HL-60/S4 (cell line): ENCODE measurements at regions not wholly inside any gene's neighbourhood (a gene's known extent, or its start where the extent isn't known, plus 50 kb on each side); places are given as distances from the start of the nearest gene placed in this dataset.
"Not testable (repeated sequence)": the region's sequence is repeated elsewhere in the genome, so short reads cannot be mapped to it uniquely, and the experiment has no call there.

Experiments used
- in situ Hi-C: fragments of 300-500 bp; cut with MboI; formaldehyde crosslinking; loops from 2 replicates; pipeline ENCODE4 v1.14.3; 2022; ENCODE audit warnings: low sequenced_read_pairs

DNA sequence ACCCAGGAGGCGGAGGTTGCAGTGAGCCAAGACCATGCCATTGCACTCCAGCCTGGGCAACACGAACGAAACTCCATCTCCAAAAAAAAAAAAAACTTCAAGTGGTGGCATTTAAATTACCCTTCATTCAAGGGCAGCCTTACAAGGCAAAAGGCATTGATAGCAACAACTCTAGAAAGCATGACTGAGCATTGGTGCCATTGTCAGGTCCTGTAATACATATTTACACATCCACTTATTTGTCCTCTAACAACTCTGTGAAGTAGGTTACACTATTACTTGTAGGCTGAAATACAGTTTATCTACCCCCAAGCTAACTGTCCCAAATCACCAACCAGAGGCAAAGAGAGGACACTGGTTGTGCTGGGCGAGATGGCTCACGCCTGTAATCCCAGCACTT lies 52.7 kb upstream of the LARP1 start:
- in situ Hi-C loops: no loop called here

DNA sequence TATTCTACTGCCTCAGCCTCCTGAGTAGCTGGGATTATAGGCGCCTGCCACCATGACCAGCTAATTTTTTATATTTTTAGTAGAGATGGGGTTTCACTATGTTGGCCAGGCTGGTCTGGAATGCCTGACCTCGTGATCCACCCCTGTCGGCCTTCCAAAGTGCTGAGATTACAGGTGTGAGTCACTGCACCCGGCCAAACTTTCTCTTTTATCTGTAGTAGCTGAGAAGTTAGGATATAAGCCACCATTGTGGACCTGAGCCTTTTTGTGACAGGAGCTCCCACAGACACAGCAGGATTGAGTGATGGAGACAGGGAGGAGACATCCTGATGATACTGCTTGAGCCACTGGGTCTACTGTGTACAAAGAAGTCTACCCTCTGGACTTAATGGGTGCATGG lies 53.5 kb upstream of the LARP1 start:
- in situ Hi-C loops: not testable (repeated sequence)

DNA sequence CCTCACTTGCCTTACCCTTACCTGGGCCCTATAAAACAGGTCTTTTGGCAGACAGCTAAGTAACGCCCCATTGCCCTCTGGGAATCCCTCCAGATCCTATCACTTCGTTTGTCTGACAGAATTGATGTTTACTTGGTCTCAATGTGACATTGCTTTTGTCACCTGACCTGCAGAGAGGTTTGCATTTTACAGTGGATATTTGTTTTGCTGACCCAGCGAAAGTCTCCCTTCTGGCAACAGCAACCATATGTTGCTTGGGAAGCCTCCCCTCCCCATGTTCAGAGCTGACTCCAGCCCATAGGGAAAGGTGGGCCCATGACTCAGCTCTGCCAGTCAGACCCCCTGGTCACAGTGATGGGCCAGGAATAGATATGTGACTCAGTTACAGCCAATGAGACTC lies 54.0 kb upstream of the LARP1 start:
- in situ Hi-C loops: no loop called here

DNA sequence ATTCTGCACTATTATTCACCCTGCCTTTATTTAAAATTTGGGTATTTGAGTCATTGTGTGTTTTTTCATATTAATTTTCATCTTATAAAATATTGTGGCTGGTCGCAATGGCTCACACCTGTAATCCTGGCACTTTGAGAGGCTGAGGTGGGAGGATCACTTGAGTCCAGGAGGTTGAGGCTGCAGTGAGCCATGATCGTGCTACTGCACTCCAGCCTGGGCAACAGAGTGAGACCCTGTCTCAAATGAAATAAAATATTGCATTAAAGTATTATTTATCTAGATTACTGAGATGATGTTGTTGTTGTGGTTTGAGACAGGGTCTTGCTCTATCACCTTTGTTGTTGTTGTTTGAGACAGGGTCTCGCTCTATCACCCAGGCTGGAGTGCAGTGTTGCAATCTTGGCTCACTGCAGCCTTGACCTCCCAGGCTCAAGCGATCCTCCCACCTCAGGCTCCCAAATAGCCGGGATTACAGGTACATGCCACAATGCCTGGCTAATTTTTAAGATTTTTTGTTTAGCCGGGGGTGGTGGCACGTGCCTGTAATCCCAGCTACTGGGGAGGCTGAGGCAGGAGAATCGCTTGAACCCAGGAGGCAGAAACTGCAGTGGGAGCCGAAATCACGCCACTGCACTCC lies 54.8 kb upstream of the LARP1 start:
- in situ Hi-C loops: not testable (repeated sequence)

DNA sequence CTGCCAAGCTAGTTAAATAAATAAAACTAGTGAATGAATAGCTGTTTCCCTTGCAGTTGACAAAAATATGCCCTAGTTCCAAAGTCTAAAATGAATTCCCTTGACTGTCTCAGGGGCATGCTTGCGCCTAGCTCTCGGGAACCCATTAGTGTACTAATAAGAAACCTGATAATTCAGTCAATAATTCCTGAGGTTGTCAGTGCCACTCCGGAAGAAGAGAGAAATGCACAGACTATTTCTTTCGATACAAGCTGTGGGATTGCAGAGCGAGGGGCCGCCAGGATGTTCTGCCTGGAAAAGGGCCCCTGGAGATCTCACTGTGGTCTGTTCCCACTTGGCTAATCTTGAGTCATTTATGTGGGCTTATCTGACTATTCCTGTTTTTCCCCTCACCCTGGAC lies 56.4 kb upstream of the LARP1 start:
- in situ Hi-C loops: no loop called here

DNA sequence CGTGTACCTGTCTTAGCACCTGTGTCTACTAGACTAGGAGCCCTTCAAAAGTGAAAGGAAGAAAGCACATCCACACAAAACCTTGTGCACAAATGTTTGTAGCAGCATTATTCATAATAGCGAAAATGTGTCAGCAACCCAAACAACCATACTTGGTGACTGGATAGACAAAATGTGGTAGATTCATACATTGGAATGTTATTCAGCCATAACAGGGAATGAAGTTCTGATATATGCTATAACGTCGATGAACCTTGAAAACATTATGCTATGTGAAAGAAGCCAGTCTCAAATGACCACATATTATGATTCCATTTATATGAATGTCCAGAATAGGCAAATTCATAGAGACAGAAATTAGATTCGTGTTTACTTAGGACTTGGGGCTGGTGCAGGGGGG lies 57.8 kb upstream of the LARP1 start:
- in situ Hi-C loops: no loop called here

DNA sequence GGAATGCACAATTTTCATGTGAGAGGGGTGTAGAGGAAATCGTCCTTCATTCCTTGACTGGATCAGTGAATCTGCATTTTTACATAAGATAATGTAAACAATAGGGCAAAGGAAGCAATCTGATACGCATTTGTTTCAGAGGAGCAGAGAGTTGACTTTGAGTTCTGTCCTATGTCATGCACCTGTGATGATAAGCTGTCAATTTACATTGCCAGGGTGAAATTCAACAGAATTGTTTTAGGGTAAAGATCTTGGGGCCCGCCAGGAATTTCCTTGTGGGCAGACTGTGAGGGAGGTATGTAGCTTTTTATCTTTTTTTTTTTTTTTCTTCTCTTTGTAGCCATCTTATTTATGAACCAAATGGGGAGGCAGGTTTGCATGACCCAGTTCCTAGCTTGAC lies 58.3 kb upstream of the LARP1 start:
- in situ Hi-C loops: no loop called here

DNA sequence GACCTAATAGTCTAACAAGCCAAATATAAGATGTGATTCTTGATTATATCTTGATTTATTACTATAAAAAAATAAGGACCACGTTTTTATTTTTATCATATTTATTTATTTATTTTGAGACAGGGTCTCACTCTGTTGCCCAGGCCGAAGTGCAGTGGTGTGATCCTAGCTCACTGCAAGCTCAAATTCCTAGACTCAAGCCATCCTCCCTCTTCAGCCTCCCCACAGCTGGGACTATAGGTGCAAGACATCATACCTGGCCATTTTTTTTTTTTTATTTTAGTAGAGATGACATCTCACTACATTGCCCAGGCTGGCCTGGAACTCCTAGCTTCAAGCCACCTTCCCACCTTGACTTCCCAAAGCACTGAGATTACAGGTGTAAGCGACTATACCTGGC lies 61.0 kb upstream of the LARP1 start:
- in situ Hi-C loops: no loop called here

DNA sequence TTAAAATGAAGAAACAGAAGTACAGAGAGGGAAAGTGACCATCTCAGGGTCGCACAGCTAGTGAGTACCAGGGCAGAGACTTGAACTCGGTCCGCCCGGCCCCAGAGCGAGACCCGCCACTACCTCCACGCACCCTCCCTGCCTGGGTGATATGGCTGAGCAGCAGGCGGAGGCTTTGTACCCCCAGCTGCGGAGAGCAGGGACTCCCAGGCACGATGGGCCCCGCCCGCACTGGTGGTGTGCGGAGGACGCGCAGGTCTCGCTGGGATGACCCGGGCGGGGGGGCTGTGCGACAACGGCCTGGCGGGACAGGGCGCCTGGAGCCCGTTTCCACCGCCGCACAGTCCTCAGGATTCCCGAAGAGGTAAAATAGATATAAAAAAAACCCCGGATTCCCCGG lies 64.7 kb upstream of the LARP1 start:
- in situ Hi-C loops: no loop called here

DNA sequence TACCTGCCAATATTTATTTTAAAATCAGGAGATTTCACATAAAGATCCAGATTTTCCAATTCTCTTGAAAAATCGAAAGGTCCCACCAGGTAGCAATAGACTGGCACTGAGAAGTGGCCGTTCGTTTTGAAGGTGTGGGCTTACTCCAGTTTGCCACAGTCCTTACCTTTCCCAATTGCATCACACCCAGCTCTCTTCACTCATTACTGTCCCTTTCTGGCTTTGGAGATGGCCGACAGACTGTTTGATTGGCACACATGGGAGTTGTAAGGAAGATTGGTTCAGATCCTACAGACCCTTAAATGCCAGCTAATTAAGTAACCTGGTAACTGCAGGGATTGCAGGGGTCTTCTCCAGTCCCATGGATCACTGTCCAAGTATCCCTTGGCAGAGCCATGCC lies 68.7 kb upstream of the LARP1 start:
- in situ Hi-C loops: no loop called here

DNA sequence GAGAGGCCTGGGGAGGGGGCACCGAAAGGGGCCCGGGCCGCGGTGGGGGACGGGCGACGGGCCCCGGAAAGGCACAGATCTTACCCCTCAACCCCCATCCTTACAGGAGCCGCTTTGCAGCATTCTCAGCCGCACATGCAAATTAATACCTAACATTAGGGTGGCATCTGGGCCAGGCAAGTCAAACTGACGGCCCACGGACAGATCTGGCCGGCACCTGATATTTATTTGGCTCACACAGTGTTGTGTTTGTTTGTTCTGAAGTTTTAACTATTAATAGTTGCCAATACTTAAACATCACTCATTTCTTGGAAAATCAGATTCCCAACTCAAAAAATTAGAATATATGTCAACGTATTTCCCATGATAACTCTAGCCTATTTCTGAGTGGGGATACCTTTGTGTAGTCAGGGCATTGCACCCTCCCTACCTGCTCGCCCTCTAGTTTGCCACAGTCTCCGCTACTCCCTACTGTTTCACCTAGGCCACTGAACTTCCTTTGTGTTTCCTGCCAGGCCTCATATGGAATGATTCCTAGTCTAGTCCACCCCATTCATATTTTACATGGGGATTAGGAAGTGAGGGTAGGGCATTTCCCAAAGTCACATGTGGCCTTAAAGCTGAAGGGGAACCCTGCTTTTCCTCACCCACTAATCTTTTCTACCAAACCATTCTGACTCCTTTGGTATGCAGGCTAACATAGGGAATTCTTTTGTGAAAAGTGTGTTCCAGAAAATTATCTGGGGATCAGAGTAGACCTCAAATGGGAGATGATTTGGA lies 71.9 kb upstream of the LARP1 start:
- in situ Hi-C loops: no loop called here

DNA sequence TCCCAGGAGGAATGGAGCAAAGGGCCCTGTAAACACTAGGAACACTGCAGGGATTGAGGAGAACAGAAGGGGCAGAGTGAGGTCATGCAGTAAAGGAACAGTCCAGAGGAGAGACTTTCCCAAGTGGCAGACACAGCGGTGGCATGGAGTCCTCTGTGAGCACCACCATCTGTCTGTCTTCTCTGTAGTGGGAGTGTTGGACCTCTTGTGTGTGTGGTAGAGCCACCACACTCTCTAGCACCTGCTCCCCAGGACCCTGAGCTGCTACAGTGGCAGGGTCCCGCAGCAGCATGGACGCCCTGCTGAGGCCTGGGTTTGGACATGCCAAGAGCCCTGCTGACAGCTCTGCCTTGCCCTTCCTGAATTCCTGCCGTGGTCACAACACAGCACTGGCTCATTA lies 75.7 kb upstream of the LARP1 start:
- in situ Hi-C loops: no loop called here

DNA sequence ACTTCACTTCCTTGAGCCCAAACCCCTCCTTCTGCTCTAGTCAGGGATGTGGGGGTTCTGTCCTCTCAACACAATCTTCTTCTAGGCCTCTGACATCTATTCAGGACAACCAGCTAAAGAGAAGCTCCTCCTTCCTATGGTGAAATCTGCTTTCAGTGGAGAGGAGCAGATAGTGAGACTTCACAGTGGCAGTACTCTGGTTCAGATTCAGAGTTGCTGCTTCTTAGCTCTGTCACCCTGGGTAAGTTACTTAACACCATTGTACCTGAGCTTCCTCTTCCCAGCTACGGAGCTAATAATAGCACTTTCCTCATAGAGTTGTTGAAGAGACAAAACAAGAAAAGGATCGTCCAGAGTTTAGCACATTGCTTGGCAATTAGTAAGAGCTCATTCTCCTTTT lies 77.3 kb upstream of the LARP1 start:
- in situ Hi-C loops: no loop called here

DNA sequence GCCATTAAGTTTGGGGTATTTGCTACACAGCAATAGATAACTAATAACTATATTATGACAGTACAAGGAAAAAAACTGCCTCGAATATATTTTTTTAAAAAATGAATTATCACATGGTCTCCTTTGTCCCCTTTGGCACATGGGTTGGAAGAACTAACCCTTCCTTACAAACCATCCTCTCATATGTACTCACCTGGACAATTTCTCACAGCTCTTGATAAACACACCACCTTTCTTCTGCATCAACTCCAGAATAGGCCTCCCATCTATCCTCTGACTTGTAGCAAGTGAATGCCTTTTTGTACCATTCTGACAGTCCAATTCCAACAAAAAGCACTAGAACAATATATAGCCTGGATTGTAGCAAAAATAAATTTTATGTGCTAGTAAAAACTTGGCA lies 78.7 kb upstream of the LARP1 start:
- in situ Hi-C loops: no loop called here

DNA sequence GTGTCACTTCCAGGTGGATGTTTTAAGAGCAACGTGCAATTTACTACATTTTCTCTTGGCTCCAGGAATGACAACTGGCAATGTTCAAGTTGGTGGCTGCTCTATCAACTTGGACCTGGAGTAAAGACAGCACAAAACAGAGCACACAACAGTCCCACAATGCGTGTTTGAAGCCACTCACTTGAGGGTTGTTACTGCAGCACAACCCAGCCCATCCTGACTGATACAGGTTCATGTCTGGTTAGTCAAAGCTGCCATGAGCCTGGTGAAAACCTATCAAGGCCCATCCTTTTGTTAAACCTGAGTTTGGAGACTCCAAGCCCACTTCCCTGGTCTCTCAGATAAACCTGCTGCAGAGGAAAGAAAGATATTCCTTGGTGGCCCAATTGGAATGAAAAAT lies 81.1 kb upstream of the LARP1 start:
- in situ Hi-C loops: no loop called here

DNA sequence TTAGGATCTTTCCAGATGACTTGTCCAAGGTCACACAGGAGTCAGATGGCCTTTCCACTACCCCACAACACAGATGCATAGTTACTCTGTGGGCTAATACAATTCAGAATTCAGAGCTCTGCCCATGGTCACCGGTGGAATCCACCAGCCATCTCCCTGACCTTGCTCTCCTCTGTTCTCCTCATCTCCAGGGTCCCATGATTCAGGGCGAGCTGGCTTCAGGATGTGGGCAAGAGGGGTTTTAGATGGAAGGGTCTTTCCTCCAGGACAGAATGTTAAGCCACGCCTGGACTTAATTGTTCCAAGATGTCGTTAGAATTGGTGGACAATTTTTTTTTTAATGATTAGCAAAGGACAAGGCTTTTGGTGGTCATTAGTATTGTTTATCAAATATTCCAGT lies 81.7 kb upstream of the LARP1 start:
- in situ Hi-C loops: no loop called here

DNA sequence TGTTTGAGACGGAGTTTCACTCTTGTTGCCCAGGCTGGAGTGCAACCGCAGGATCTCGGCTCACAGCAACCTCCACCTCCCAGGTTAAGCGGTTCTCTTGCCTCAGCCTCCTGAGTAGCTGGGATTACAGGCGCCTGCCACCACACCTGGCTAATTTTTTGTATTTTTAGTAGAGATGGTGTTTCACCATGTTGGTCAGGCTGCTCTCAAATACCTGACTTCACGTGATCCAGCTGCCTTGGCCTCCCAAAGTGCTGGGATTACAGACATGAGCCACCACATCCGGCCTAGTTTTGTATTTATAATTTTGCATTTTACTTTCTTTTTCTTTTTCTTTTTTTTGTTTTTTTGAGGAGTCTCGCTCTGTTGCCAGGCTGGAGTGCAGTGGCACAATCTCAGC lies 85.3 kb upstream of the LARP1 start:
- in situ Hi-C loops: not testable (repeated sequence)

DNA sequence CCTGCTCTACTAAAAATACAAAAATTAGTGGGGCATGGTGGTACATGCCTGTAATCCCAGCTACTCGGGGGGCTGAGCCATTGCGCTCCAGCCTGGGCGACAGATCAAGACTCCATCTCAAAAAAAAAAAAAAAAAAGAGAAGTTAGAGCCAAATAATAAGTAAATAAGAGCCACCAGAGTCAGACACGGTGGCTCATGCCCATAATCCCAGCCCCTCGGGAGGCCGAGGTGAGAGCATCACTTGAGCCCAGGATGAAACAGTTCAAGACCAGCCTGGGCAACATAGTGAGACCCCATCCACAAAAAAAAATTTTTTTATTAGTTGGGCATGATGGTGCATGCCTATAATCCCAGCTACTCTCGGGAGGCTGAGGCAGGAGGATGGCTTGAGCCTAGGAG lies 85.8 kb upstream of the LARP1 start:
- in situ Hi-C loops: no loop called here

DNA sequence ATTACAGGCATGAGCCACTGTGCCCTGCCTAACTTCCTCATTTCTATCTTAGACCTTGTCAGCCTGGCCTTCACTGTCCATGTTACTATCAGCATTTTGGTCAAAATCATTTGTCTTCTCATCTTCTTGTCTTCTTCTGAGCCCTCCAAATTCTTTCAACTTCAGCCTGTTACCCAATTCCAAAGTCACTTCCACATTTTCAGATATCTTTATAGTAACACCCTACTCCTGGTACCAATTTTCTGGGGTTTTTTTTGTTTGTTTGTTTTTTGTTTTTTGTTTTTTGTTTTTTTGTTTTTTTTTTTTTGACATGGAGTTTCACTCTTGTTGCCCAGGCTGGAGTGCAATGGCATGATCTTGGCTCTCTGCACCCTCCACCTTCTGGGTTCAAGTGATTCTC lies 90.3 kb upstream of the LARP1 start:
- in situ Hi-C loops: no loop called here

DNA sequence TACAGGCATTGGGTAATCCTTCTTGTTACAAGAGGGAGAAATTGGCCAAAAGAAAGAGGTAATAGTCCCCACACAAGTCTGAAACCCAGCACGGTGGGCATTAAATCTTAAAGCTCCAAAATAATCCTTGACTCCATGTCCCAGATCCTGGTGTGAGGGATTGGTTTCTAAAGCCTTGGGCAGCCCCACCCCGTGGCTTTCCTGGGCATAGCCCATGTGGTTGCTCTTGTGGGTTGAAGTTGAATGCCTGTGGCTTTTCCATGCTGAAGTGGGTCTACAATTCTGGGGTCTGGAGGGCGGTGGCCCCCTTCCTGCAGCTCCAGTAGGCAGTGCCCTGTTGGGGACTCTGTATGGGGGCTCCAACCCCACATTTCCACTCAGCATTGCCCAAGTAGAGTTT lies 91.8 kb upstream of the LARP1 start:
- in situ Hi-C loops: no loop called here

DNA sequence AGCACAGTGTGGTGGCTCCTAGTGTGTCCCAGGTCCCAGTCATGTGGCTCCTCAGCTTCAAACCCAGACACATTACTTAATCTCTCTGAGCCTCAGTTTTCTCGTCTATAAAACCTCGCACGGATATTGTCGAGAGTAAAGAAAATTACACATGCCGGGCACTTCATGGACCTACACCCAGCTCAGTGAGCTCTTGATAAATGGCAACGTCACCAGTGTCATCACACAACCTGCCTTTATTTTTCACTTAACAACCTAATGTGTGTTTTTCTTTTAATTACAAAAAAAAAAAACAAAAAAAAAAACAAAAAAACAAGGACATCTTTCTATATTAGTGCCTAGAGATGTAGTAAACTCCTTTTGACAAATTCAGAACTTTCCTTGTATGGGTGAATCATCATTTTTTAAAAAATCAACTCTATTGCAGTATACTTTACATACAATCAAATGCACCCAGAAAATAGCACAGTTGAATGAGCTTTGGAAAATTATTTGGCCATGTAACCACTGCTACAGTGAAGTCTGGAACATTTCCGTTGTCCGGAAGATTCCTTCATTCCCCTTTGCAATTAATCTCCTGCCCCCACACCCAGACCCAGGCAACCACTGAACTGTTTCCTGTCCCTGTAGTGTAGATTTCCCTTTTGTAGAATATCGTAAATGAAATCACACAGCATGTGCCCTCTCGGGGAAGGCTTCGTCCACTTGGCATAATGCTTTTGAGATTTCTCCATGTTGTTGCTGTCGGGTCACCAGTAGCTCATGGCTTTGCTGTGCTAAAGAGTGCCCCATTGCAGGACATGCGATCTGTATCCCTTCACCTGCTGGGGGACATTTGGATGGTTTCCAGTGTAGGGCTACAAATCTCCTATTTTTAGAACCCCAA lies 100.4 kb upstream of the LARP1 start:
- in situ Hi-C loops: loop anchor here (10.0 kb wide), 1 partner anchor 150 kb away; no protein-coding TSS in a partner anchor
